HFF-Myc (cell line): ENCODE measurements at regions not wholly inside any gene's neighbourhood (a gene's known extent, or its start where the extent isn't known, plus 50 kb on each side); places are given as distances from the start of the nearest gene placed in this dataset.

ENCODE experiments used
- DNase-seq: peaks from one replicate; pipeline ENCODE4 v3.0.0-alpha.2; 2011; ENCODE audit warnings: low read depth; ENCODE audit errors: extremely low read depth
- H3K4me3 ChIP-seq: replicated peaks from 2 replicates; pipeline ENCODE4 v1.5.1; 2011; ENCODE audit warnings: low read depth, mild to moderate bottlenecking, control low read depth, low read length
- CTCF ChIP-seq: IDR thresholded peaks from 2 replicates; pipeline ENCODE4 v1.5.1; 2012; ENCODE audit warnings: mild to moderate bottlenecking, low read depth, low read length, control low read depth; ENCODE audit errors: missing control alignments

- H3K4me3 ChIP-seq = no peak overlapping the region
- no peak for DNase-seq
- TF ChIP-seq CTCF = no peak
Observed at GRCh38 chr11:45468267-45468856, 182.2 kb upstream of the SYT13 start.

- TF ChIP-seq CTCF = no peak
- DNase-seq = no peak
- H3K4me3 ChIP-seq = no peak overlapping the region
Observed at GRCh38 chr11:45463541-45463940, 177.4 kb upstream of the SYT13 start.

- no peak for TF ChIP-seq CTCF
- H3K4me3 ChIP-seq = no peak overlapping the region
- no peak for DNase-seq
Observed at GRCh38 chr11:45461514-45461913, 175.4 kb upstream of the SYT13 start.

GRCh38 chr11:45459491-45459890 is 173.3 kb upstream of the SYT13 start:
- DNase-seq = no peak
- H3K4me3 ChIP-seq = no peak overlapping the region
- TF ChIP-seq CTCF = no peak

GRCh38 chr11:45458269-45458668 is 172.1 kb upstream of the SYT13 start:
- DNase-seq = no peak
- no peak overlapping the region for H3K4me3 ChIP-seq
- no peak for TF ChIP-seq CTCF

- no peak for DNase-seq
- no peak for TF ChIP-seq CTCF
- no peak overlapping the region for H3K4me3 ChIP-seq
Observed at GRCh38 chr11:45457649-45458048, 171.5 kb upstream of the SYT13 start.

- no peak for DNase-seq
- no peak overlapping the region for H3K4me3 ChIP-seq
- TF ChIP-seq CTCF = no peak
Observed at GRCh38 chr11:45456686-45457085, 170.5 kb upstream of the SYT13 start.
